Mesendoderm (in vitro differentiated cells): ENCODE measurements at regions not wholly inside any gene's neighbourhood (a gene's known extent, or its start where the extent isn't known, plus 50 kb on each side); places are given as distances from the start of the nearest gene placed in this dataset.
"Not testable (repeated sequence)": the region's sequence is repeated elsewhere in the genome, so short reads cannot be mapped to it uniquely, and the experiment has no call there.

Source experiments
- DNase-seq: peaks from one replicate; pipeline ENCODE4 v3.0.0; 2013
- H2AK5ac ChIP-seq: 2 replicates; pipeline ENCODE4 v1.6.1; 2013; ENCODE audit warnings: low read length, inconsistent platforms
- H2BK120ac ChIP-seq: 2 replicates; pipeline ENCODE4 v1.6.1; 2013; ENCODE audit warnings: low read depth, mild to moderate bottlenecking, low read length, moderate library complexity, mixed read lengths
- H2BK15ac ChIP-seq: replicated peaks from 2 replicates; pipeline ENCODE4 v1.6.1; 2013; ENCODE audit warnings: low read depth, mild to moderate bottlenecking, moderate library complexity
- H2BK5ac ChIP-seq: 2 replicates; pipeline ENCODE4 v1.6.1; 2013; ENCODE audit warnings: low read length, inconsistent platforms
- H3K18ac ChIP-seq: 2 replicates; pipeline ENCODE4 v1.6.1; 2013; ENCODE audit warnings: mild to moderate bottlenecking, low read length, mixed read lengths
- H3K23ac ChIP-seq: one replicate; pipeline ENCODE4 v1.6.1; 2013; ENCODE audit warnings: low read length
- H3K27ac ChIP-seq: 2 replicates; pipeline ENCODE4 v1.5.1; 2013; ENCODE audit warnings: low read depth, mild to moderate bottlenecking, inconsistent platforms, low read length, moderate library complexity
- H3K27me3 ChIP-seq: 2 replicates; pipeline ENCODE4 v1.6.1; 2013; ENCODE audit warnings: low read length, control low read depth, mild to moderate bottlenecking, inconsistent platforms; ENCODE audit not compliant: insufficient read depth, poor library complexity
- H3K36me3 ChIP-seq: 2 replicates; pipeline ENCODE4 v1.6.1; 2013; ENCODE audit warnings: low read length, inconsistent platforms; ENCODE audit not compliant: control insufficient read depth, insufficient read depth
- H3K4ac ChIP-seq: one replicate; pipeline ENCODE4 v1.6.1; 2013; ENCODE audit warnings: low read depth, mild to moderate bottlenecking, low read length, moderate library complexity
- H3K4me1 ChIP-seq: 2 replicates; pipeline ENCODE4 v1.6.1; 2013; ENCODE audit warnings: low read depth, low read length, inconsistent platforms; ENCODE audit not compliant: control insufficient read depth
- H3K4me2 ChIP-seq: 2 replicates; pipeline ENCODE4 v1.6.1; 2013; ENCODE audit warnings: low read length
- H3K4me3 ChIP-seq: 2 replicates; pipeline ENCODE4 v1.5.1; 2013; ENCODE audit warnings: mild to moderate bottlenecking, low read length
- H3K56ac ChIP-seq: one replicate; pipeline ENCODE4 v1.6.1; 2013; ENCODE audit warnings: low read length
- H3K79me1 ChIP-seq: 2 replicates; pipeline ENCODE4 v1.6.1; 2013; ENCODE audit warnings: low read length, inconsistent platforms
- H3K79me2 ChIP-seq: 2 replicates; pipeline ENCODE4 v1.6.1; 2013; ENCODE audit warnings: mild to moderate bottlenecking, low read length; ENCODE audit not compliant: control insufficient read depth, insufficient read depth
- H3K9ac ChIP-seq: 2 replicates; pipeline ENCODE4 v1.6.1; 2013; ENCODE audit warnings: low read length, inconsistent platforms
- H4K5ac ChIP-seq: one replicate; pipeline ENCODE4 v1.6.1; 2013; ENCODE audit warnings: low read length
- H4K8ac ChIP-seq: one replicate; pipeline ENCODE4 v1.6.1; 2013; ENCODE audit warnings: low read depth, mild to moderate bottlenecking, control low read depth, low read length, moderate library complexity
- WGBS: extraction: QIAGEN DNeasy Blood & Tissue Kit; methylation state at CpG from one replicate; pipeline ENCODE4 v1.1.7; 2013; ENCODE audit warnings: low lambda C conversion rate, missing lambda C conversion rate; ENCODE audit not compliant: insufficient coverage; ENCODE audit errors: extremely low coverage; 5-methylcytosine and 5-hydroxymethylcytosine counted together

DNA sequence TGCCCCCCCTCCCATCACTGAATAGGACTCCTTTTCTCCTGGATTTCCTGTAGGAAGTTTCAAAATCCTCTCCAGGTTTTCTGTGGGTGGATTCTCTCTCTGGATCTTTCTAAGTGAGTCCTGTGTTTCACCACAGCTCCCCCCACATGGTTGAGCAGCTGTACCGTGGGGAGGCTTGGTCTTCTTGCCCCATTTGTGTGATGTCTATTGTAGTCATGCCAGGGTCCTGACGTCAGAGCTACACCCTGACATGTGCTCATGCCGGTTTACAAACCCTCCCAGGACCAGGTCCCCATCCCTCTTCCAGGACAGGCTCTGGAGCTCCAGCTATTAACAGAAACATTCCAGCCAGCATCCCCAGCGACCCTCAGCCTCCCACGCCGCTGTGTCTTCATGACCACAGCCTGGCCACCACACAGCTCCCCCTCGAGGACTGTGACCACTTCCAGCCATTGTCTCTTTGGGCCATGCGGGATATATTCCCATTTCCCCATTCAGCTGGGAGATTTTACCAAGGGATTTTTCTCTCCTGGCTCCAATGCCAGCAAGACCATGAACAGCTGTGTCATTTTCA lies 331.6 kb downstream of the CACNA1B start:
- not testable (repeated sequence) for H3K56ac ChIP-seq, H2BK120ac ChIP-seq, H3K9ac ChIP-seq, H4K5ac ChIP-seq, H3K27me3 ChIP-seq, H3K4me1 ChIP-seq, H4K8ac ChIP-seq, DNase-seq, H3K36me3 ChIP-seq, H3K27ac ChIP-seq, H3K23ac ChIP-seq, H3K4me2 ChIP-seq, H3K79me2 ChIP-seq, H2AK5ac ChIP-seq, H3K18ac ChIP-seq, H3K4ac ChIP-seq, H2BK5ac ChIP-seq, H2BK15ac ChIP-seq, H3K79me1 ChIP-seq, H3K4me3 ChIP-seq
- no CpG with 5 or more reads among the region's 8 CpGs for WGBS

DNA sequence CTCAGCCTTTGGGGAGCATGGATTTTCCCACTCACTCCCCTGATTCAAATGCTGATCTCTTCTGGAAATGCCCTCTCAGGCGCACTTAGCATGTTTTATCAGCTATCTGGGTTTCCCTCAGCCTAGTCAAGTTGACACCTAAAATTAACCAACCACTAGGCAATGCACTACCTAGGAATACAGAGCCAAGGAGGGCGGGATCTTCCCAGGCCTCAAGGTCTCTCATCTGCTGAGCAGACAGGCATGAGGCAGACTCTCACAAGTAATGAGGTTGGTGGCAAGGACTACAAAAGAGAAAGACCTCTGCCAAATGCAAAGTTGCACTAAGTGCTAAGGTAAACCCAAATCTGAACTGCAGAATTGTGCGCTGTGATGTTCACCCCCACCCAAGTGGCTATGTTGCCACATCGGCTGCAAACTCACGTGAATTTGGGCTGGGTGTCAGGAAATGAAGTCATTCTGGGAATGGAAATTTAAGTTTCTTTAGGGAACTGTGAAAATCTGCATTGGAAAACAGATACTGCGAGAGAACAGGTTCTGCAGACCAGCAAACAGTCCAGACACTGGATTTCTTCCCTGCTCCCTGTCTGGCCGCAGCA lies 332.9 kb downstream of the CACNA1B start:
- H3K4me3 ChIP-seq, H3K23ac ChIP-seq, H3K4me1 ChIP-seq, H3K27ac ChIP-seq, H2BK120ac ChIP-seq, H3K9ac ChIP-seq, DNase-seq, H2BK5ac ChIP-seq, H3K36me3 ChIP-seq, H3K27me3 ChIP-seq, H4K8ac ChIP-seq, H3K79me1 ChIP-seq, H3K18ac ChIP-seq, H2BK15ac ChIP-seq, H3K4ac ChIP-seq, H3K4me2 ChIP-seq, H3K79me2 ChIP-seq, H2AK5ac ChIP-seq, H3K56ac ChIP-seq, H4K5ac ChIP-seq: not testable (repeated sequence)
- no CpG with 5 or more reads among the region's 7 CpGs for WGBS

GRCh38 chr9:138211070-138211469 lies 333.5 kb downstream of the CACNA1B start:
- not testable (repeated sequence) for H2BK15ac ChIP-seq, H3K23ac ChIP-seq, H3K36me3 ChIP-seq, DNase-seq, H3K9ac ChIP-seq, H4K5ac ChIP-seq, H2AK5ac ChIP-seq, H3K18ac ChIP-seq, H3K4me2 ChIP-seq, H3K27me3 ChIP-seq, H3K4ac ChIP-seq, H2BK5ac ChIP-seq, H3K79me1 ChIP-seq, H3K4me1 ChIP-seq, H3K27ac ChIP-seq, H3K4me3 ChIP-seq, H2BK120ac ChIP-seq, H3K79me2 ChIP-seq, H4K8ac ChIP-seq, H3K56ac ChIP-seq
- WGBS: no CpG with 5 or more reads among the region's 4 CpGs

DNA sequence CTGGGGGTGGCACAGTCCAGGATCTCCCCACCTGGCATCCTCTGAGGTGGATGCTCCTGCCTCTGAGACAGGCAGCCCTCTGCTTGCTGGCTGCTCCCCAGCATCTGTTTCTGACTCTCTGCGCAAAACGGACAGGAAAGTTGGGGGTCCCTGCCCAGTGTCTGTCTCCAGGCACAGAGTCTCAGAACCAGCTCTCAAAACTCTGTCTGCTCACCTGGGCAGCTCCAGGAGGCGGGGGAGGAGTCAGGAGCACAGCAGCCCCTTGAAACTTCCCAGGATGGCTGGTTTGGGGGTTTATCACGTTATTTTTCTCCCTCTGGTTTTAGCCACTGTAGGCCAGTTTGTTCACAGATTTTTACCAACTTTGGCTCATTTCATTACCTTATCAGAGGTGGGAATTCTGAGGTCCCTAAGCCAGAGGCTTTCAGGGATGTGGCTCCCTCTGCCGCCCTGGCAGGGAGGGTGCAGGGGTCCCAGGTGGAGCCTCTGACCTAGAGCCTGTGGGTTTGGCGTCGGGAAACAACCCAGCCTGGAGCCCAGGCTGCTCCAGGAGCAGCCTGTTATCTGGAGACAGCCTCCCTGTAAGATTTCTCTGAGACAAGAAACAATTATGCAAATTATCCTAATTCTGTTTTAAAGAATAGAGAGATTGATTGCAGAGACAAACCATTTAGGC lies 334.1 kb downstream of the CACNA1B start:
- H4K5ac ChIP-seq, H3K79me2 ChIP-seq, H3K4me2 ChIP-seq, H3K56ac ChIP-seq, H2BK120ac ChIP-seq, H4K8ac ChIP-seq, DNase-seq, H3K4ac ChIP-seq, H2BK15ac ChIP-seq, H3K23ac ChIP-seq, H2AK5ac ChIP-seq, H3K4me3 ChIP-seq, H3K79me1 ChIP-seq, H3K36me3 ChIP-seq, H2BK5ac ChIP-seq, H3K27me3 ChIP-seq, H3K9ac ChIP-seq, H3K27ac ChIP-seq, H3K18ac ChIP-seq, H3K4me1 ChIP-seq: not testable (repeated sequence)
- whole genome bisulfite sequencing: no CpG with 5 or more reads among the region's 7 CpGs

DNA sequence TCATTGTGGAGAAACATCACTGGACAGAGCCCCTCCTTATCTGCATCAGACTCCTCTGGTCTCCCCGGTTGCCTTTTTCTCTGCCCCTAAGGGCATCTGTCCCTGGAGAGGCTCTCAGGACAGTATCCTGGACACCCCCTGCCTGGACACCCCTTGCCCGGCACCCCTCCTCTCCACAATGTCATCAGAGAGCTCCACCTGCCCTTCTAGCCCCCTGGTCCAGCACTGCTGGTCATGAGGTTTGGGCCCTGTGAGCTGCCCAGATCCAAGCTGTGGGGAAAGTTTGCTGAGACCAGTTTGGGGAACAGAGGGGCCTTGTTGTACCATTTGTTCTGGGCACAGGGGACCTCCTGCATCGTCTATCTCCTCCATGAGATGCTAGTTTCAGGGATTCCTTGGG lies 335.2 kb downstream of the CACNA1B start:
- no CpG with 5 or more reads among the region's 3 CpGs for WGBS
- not testable (repeated sequence) for DNase-seq, H3K56ac ChIP-seq

More for the DNA sequence above, 335.2 kb downstream of the CACNA1B start:
- not testable (repeated sequence) for H3K27ac ChIP-seq, H3K79me2 ChIP-seq, H2BK5ac ChIP-seq, H3K4me2 ChIP-seq, H3K9ac ChIP-seq, H2AK5ac ChIP-seq, H3K18ac ChIP-seq, H3K4me3 ChIP-seq, H3K23ac ChIP-seq, H3K27me3 ChIP-seq, H3K4ac ChIP-seq, H2BK15ac ChIP-seq, H3K4me1 ChIP-seq, H2BK120ac ChIP-seq, H4K5ac ChIP-seq, H3K79me1 ChIP-seq, H4K8ac ChIP-seq, H3K36me3 ChIP-seq
